Pons (tissue), 1 donor: ENCODE measurements at regions not wholly inside any gene's neighbourhood (a gene's known extent, or its start where the extent isn't known, plus 50 kb on each side); places are given as distances from the start of the nearest gene placed in this dataset.

Source experiments
- DNase-seq: peaks from one replicate; pipeline ENCODE4 v3.0.0-alpha.2; 2016; ENCODE audit warnings: low spot score

GRCh38 chr21:27132266-27132665 lies 165.4 kb upstream of the ADAMTS5 start:
- DNase-seq, result no peak

- no peak for DNase-seq
These were observed 163.3 kb upstream of the ADAMTS5 start for GRCh38 chr21:27130154-27130553.

- no peak for DNase-seq
These were observed 162.8 kb upstream of the ADAMTS5 start for GRCh38 chr21:27129694-27130093.

GRCh38 chr21:27129215-27129614 lies 162.3 kb upstream of the ADAMTS5 start:
- DNase-seq, result no peak

GRCh38 chr21:27126140-27126539 lies 159.3 kb upstream of the ADAMTS5 start:
- no peak for DNase-seq

GRCh38 chr21:27122686-27123085 lies 155.8 kb upstream of the ADAMTS5 start:
- DNase-seq, result no peak

- no peak for DNase-seq
These were observed 147.2 kb upstream of the ADAMTS5 start for GRCh38 chr21:27114111-27114510.

GRCh38 chr21:27112186-27112585 lies 145.3 kb upstream of the ADAMTS5 start:
- no peak for DNase-seq

- no peak for DNase-seq
These were observed 144.1 kb upstream of the ADAMTS5 start for GRCh38 chr21:27110956-27111355.

- DNase-seq, result no peak
These were observed 141.8 kb upstream of the ADAMTS5 start for GRCh38 chr21:27108701-27109100.

- DNase-seq, result no peak
These were observed 141.3 kb upstream of the ADAMTS5 start for GRCh38 chr21:27108228-27108627.

- DNase-seq, result no peak
These were observed 138.1 kb upstream of the ADAMTS5 start for GRCh38 chr21:27104846-27105431.

- no peak for DNase-seq
These were observed 136.9 kb upstream of the ADAMTS5 start for GRCh38 chr21:27103768-27104167.

GRCh38 chr21:27101523-27101922 lies 134.6 kb upstream of the ADAMTS5 start:
- no peak for DNase-seq

GRCh38 chr21:27094184-27094948 lies 127.5 kb upstream of the ADAMTS5 start:
- no peak for DNase-seq

GRCh38 chr21:27086630-27087029 lies 119.7 kb upstream of the ADAMTS5 start:
- DNase-seq, result no peak

GRCh38 chr21:27086186-27086585 lies 119.3 kb upstream of the ADAMTS5 start:
- no peak for DNase-seq

- DNase-seq, result no peak
These were observed 118.5 kb upstream of the ADAMTS5 start for GRCh38 chr21:27085387-27085786.

- DNase-seq, result no peak
These were observed 116.3 kb upstream of the ADAMTS5 start for GRCh38 chr21:27083144-27083543.

- no peak for DNase-seq
These were observed 115.6 kb upstream of the ADAMTS5 start for GRCh38 chr21:27082431-27083010.

- no peak for DNase-seq
These were observed 112.8 kb upstream of the ADAMTS5 start for GRCh38 chr21:27079636-27080240.

GRCh38 chr21:27078915-27079314 lies 112.0 kb upstream of the ADAMTS5 start:
- DNase-seq, result no peak

GRCh38 chr21:27077501-27077900 lies 110.6 kb upstream of the ADAMTS5 start:
- DNase-seq, result no peak
